GM23338 (cell line): ENCODE measurements at regions not wholly inside any gene's neighbourhood (a gene's known extent, or its start where the extent isn't known, plus 50 kb on each side); places are given as distances from the start of the nearest gene placed in this dataset.

ENCODE experiments used
- ATAC-seq: fragments of 200-7000 bp; cut with Tn5 transposase; 3 replicates; pipeline ENCODE4 v1.9.1; 2020
- DNase-seq: peaks from one replicate; pipeline ENCODE4 v3.0.0-alpha.2; 2015; ENCODE audit warnings: low spot score
- H2AFZ ChIP-seq: fragments of 200-600 bp; sonication (generic); 2 replicates; pipeline ENCODE4 v1.8.0; 2016; ENCODE audit warnings: antibody characterized with exemption, mild to moderate bottlenecking, moderate library complexity
- H3F3A ChIP-seq: fragments of 200-600 bp; sonication (generic); replicated peaks from 2 replicates; pipeline ENCODE4 v1.8.0; 2017; ENCODE audit warnings: antibody characterized with exemption, mixed run types, low read depth
- H3K27ac ChIP-seq: fragments of 200-600 bp; sonication (generic); 2 replicates; pipeline ENCODE4 v1.6.1; 2016; ENCODE audit warnings: low read depth
- H3K27me3 ChIP-seq: fragments of 200-600 bp; sonication (generic); 2 replicates; pipeline ENCODE4 v1.8.0; 2016; ENCODE audit warnings: mild to moderate bottlenecking, mixed run types, moderate library complexity; ENCODE audit not compliant: insufficient read depth
- H3K36me3 ChIP-seq: fragments of 200-600 bp; sonication (generic); 2 replicates; pipeline ENCODE4 v1.8.0; 2016; ENCODE audit warnings: mild to moderate bottlenecking; ENCODE audit not compliant: insufficient read depth
- H3K4me1 ChIP-seq: fragments of 200-600 bp; sonication (generic); 2 replicates; pipeline ENCODE4 v1.8.0; 2016; ENCODE audit warnings: mild to moderate bottlenecking, moderate library complexity; ENCODE audit not compliant: insufficient read depth
- H3K4me2 ChIP-seq: fragments of 200-600 bp; sonication (generic); 2 replicates; pipeline ENCODE4 v1.7.1; 2017; ENCODE audit warnings: mixed run types
- H3K4me3 ChIP-seq: fragments of 200-600 bp; sonication (generic); 2 replicates; pipeline ENCODE4 v1.6.1; 2016; ENCODE audit warnings: mixed run types
- H3K79me2 ChIP-seq: fragments of 200-600 bp; sonication (generic); replicated peaks from 2 replicates; pipeline ENCODE4 v1.8.0; 2017; ENCODE audit warnings: mild to moderate bottlenecking; ENCODE audit not compliant: insufficient read depth
- H3K9me2 ChIP-seq: fragments of 200-600 bp; sonication (generic); 2 replicates; pipeline ENCODE4 v1.8.0; 2017; ENCODE audit not compliant: insufficient read depth
- H4K20me1 ChIP-seq: fragments of 200-600 bp; sonication (generic); replicated peaks from 2 replicates; pipeline ENCODE4 v1.8.0; 2017; ENCODE audit warnings: mild to moderate bottlenecking; ENCODE audit not compliant: insufficient read depth
- H3K27ac Mint-ChIP-seq: 2 replicates; pipeline ENCODE4 v1.8.0; 2020; ENCODE audit warnings: inconsistent platforms, mild to moderate bottlenecking, moderate library complexity, mixed read lengths
- H3K27me3 Mint-ChIP-seq: 3 replicates; pipeline ENCODE4 v1.8.0; 2022; ENCODE audit warnings: low read depth, mild to moderate bottlenecking, moderate library complexity, mixed read lengths, inconsistent platforms; ENCODE audit not compliant: insufficient read depth, poor library complexity
- H3K36me3 Mint-ChIP-seq: 3 replicates; pipeline ENCODE4 v1.8.0; 2021; ENCODE audit warnings: low read depth, mild to moderate bottlenecking, inconsistent platforms, moderate library complexity, mixed read lengths
- H3K4me1 Mint-ChIP-seq: 3 replicates; pipeline ENCODE4 v1.8.0; 2020; ENCODE audit warnings: mild to moderate bottlenecking, inconsistent platforms, mixed read lengths
- H3K4me3 Mint-ChIP-seq: 3 replicates; pipeline ENCODE4 v1.8.0; 2021; ENCODE audit warnings: moderate library complexity, mild to moderate bottlenecking, inconsistent platforms, mixed read lengths
- H3K9me3 Mint-ChIP-seq: 3 replicates; pipeline ENCODE4 v1.8.0; 2020; ENCODE audit warnings: moderate library complexity, mild to moderate bottlenecking, inconsistent platforms, mixed read lengths
- CREB1 ChIP-seq: fragments of 250-450 bp; sonication (Bioruptor Pico); IDR thresholded peaks from 2 replicates; pipeline ENCODE4 v1.5.0; 2020; ENCODE audit warnings: low read depth, mild to moderate bottlenecking, moderate library complexity
- CTCF ChIP-seq, 2 experiments: fragments of 200-600 bp in 1 of 2; sonication (generic) in 1 of 2; conservative IDR thresholded peaks; 2 replicates each; pipeline versions ENCODE4 v1.5.1 to v1.6.1; 2016 to 2017; ENCODE audit warnings: antibody characterized with exemption in 2 of 2, low read depth in 2 of 2, mild to moderate bottlenecking in 2 of 2, moderate library complexity in 1 of 2
- ETS1 ChIP-seq: IDR thresholded peaks from 2 replicates; pipeline ENCODE4 v1.6.1; 2016; ENCODE audit warnings: antibody characterized with exemption
- EZH2 ChIP-seq: fragments of 200-600 bp; sonication (generic); IDR thresholded peaks from one replicate; pipeline ENCODE4 v1.8.0; 2017; ENCODE audit warnings: antibody characterized with exemption, mild to moderate bottlenecking, low read depth; ENCODE audit not compliant: unreplicated experiment
- EZH2phosphoT487 ChIP-seq: fragments of 200-600 bp; sonication (generic); IDR thresholded peaks from one replicate; pipeline ENCODE4 v1.8.1; 2018; ENCODE audit warnings: antibody characterized with exemption; ENCODE audit not compliant: unreplicated experiment
- JUNB ChIP-seq: IDR thresholded peaks from one replicate; pipeline ENCODE4 v1.6.1; 2016; ENCODE audit warnings: antibody characterized with exemption; ENCODE audit not compliant: unreplicated experiment
- NANOG ChIP-seq: IDR thresholded peaks from 2 replicates; pipeline ENCODE4 v1.6.1; 2016; ENCODE audit warnings: antibody characterized with exemption, borderline replicate concordance
- POLR2AphosphoS5 ChIP-seq: IDR thresholded peaks from 2 replicates; pipeline ENCODE4 v1.6.1; 2016; ENCODE audit warnings: antibody characterized with exemption, low read depth
- STAT1 ChIP-seq: IDR thresholded peaks from one replicate; pipeline ENCODE4 v1.6.1; 2016; ENCODE audit warnings: antibody characterized with exemption; ENCODE audit not compliant: unreplicated experiment
- ZNF114 ChIP-seq: fragments of 250-450 bp; sonication (Bioruptor Pico); IDR thresholded peaks from 2 replicates; pipeline ENCODE4 v1.5.0; 2020; ENCODE audit warnings: mild to moderate bottlenecking, moderate library complexity
- ZNF331 ChIP-seq: fragments of 250-450 bp; sonication (Bioruptor Pico); IDR thresholded peaks from 2 replicates; pipeline ENCODE4 v1.5.0; 2020; ENCODE audit warnings: low read depth, mild to moderate bottlenecking, moderate library complexity
- TF ChIP-seq, protein P1 (sequence below): fragments of 250-450 bp; sonication (Bioruptor Pico); IDR thresholded peaks from 2 replicates; pipeline ENCODE4 v1.5.0; 2020; ENCODE audit warnings: mild to moderate bottlenecking, moderate library complexity
- TF ChIP-seq, protein P2 (sequence below): IDR thresholded peaks from one replicate; pipeline ENCODE4 v1.6.1; 2018; ENCODE audit warnings: antibody characterized with exemption; ENCODE audit not compliant: unreplicated experiment

DNA sequence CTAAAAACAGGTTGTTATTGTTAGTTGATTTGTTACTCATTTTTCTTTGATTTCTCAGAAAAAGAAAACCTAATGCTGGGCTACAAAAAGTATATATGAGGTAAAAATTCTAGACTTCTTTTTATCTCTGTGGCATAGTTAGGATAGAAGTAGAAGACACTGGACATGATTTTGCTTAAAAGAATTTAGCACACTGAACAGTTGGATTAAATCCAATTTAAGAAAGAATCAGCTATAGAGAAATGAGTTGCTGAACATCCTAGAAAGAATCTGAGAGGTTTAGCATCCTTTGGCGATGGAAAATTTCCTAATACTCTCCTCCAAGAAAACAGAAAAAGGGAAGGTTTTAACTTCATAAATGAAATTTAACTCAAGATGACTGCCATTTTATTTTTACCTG is 259.7 kb downstream of the TBL1XR1 start:
- Histone ChIP-seq H3K79me2 (no peaks in the 10 kb centered on the region), H4K20me1 (no peaks in the 10 kb centered on the region), H3K4me2 (no peak overlapping the region), H3K27me3 (no peaks in the 10 kb centered on the region), H3K4me1 (no peaks in the 10 kb centered on the region), H3K36me3 (no peaks in the 10 kb centered on the region), H3K4me3 (no peak overlapping the region), H3F3A (no peaks in the 10 kb centered on the region), H2AFZ (no peak overlapping the region), H3K9me2 (no peaks in the 10 kb centered on the region), H3K27ac (no peak overlapping the region)
- no peak overlapping the region for H3K27ac Mint-ChIP-seq
- peaks cover 3% of the 10 kb centered on the region for H3K27me3 Mint-ChIP-seq
- H3K4me1 Mint-ChIP-seq = no peaks in the 10 kb centered on the region; the same call in 2 of the 3 replicates
- peaks cover 6% of the 10 kb centered on the region; the same call in 2 of the 3 replicates for H3K36me3 Mint-ChIP-seq
- DNase-seq = no peak
- peaks cover 2% of the 10 kb centered on the region; the same call in 2 of the 3 replicates for H3K9me3 Mint-ChIP-seq
- TF ChIP-seq ZNF114 = no peak
- TF ChIP-seq EZH2phosphoT487 = no peak
- TF ChIP-seq, protein P1, sequence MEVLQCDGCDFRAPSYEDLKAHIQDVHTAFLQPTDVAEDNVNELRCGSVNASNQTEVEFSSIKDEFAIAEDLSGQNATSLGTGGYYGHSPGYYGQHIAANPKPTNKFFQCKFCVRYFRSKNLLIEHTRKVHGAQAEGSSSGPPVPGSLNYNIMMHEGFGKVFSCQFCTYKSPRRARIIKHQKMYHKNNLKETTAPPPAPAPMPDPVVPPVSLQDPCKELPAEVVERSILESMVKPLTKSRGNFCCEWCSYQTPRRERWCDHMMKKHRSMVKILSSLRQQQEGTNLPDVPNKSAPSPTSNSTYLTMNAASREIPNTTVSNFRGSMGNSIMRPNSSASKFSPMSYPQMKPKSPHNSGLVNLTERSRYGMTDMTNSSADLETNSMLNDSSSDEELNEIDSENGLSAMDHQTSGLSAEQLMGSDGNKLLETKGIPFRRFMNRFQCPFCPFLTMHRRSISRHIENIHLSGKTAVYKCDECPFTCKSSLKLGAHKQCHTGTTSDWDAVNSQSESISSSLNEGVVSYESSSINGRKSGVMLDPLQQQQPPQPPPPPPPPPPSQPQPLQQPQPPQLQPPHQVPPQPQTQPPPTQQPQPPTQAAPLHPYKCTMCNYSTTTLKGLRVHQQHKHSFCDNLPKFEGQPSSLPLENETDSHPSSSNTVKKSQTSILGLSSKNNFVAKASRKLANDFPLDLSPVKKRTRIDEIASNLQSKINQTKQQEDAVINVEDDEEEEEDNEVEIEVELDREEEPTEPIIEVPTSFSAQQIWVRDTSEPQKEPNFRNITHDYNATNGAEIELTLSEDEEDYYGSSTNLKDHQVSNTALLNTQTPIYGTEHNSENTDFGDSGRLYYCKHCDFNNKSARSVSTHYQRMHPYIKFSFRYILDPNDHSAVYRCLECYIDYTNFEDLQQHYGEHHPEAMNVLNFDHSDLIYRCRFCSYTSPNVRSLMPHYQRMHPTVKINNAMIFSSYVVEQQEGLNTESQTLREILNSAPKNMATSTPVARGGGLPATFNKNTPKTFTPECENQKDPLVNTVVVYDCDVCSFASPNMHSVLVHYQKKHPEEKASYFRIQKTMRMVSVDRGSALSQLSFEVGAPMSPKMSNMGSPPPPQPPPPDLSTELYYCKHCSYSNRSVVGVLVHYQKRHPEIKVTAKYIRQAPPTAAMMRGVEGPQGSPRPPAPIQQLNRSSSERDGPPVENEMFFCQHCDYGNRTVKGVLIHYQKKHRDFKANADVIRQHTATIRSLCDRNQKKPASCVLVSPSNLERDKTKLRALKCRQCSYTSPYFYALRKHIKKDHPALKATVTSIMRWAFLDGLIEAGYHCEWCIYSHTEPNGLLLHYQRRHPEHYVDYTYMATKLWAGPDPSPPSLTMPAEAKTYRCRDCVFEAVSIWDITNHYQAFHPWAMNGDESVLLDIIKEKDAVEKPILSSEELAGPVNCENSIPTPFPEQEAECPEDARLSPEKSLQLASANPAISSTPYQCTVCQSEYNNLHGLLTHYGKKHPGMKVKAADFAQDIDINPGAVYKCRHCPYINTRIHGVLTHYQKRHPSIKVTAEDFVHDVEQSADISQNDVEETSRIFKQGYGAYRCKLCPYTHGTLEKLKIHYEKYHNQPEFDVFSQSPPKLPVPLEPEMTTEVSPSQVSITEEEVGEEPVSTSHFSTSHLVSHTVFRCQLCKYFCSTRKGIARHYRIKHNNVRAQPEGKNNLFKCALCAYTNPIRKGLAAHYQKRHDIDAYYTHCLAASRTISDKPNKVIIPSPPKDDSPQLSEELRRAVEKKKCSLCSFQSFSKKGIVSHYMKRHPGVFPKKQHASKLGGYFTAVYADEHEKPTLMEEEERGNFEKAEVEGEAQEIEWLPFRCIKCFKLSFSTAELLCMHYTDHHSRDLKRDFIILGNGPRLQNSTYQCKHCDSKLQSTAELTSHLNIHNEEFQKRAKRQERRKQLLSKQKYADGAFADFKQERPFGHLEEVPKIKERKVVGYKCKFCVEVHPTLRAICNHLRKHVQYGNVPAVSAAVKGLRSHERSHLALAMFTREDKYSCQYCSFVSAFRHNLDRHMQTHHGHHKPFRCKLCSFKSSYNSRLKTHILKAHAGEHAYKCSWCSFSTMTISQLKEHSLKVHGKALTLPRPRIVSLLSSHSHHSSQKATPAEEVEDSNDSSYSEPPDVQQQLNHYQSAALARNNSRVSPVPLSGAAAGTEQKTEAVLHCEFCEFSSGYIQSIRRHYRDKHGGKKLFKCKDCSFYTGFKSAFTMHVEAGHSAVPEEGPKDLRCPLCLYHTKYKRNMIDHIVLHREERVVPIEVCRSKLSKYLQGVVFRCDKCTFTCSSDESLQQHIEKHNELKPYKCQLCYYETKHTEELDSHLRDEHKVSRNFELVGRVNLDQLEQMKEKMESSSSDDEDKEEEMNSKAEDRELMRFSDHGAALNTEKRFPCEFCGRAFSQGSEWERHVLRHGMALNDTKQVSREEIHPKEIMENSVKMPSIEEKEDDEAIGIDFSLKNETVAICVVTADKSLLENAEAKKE (CRISPR knock-in tag) = no peak
- TF ChIP-seq ZNF331 (CRISPR knock-in tag) = no peak
- TF ChIP-seq CREB1 (CRISPR knock-in tag) = no peak
- TF ChIP-seq, protein P2, sequence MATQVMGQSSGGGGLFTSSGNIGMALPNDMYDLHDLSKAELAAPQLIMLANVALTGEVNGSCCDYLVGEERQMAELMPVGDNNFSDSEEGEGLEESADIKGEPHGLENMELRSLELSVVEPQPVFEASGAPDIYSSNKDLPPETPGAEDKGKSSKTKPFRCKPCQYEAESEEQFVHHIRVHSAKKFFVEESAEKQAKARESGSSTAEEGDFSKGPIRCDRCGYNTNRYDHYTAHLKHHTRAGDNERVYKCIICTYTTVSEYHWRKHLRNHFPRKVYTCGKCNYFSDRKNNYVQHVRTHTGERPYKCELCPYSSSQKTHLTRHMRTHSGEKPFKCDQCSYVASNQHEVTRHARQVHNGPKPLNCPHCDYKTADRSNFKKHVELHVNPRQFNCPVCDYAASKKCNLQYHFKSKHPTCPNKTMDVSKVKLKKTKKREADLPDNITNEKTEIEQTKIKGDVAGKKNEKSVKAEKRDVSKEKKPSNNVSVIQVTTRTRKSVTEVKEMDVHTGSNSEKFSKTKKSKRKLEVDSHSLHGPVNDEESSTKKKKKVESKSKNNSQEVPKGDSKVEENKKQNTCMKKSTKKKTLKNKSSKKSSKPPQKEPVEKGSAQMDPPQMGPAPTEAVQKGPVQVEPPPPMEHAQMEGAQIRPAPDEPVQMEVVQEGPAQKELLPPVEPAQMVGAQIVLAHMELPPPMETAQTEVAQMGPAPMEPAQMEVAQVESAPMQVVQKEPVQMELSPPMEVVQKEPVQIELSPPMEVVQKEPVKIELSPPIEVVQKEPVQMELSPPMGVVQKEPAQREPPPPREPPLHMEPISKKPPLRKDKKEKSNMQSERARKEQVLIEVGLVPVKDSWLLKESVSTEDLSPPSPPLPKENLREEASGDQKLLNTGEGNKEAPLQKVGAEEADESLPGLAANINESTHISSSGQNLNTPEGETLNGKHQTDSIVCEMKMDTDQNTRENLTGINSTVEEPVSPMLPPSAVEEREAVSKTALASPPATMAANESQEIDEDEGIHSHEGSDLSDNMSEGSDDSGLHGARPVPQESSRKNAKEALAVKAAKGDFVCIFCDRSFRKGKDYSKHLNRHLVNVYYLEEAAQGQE = no peak
- TF ChIP-seq NANOG = no peak
- TF ChIP-seq ETS1 = no peak
- TF ChIP-seq EZH2 = no peak
- TF ChIP-seq POLR2AphosphoS5 = no peak
- TF ChIP-seq JUNB = no peak
- TF ChIP-seq CTCF (conservative IDR thresholded peaks at IDR 0.05; ENCODE audit: low read depth in 2 of 2) = no peak
- no peak for TF ChIP-seq STAT1
- H3K4me3 Mint-ChIP-seq = no peak overlapping the region
- ATAC-seq = no peak
